Activated T-helper 1 cell treated with Interleukin-2 at 50 U/mL for 16 hours (primary cell): ENCODE measurements at regions not wholly inside any gene's neighbourhood (a gene's known extent, or its start where the extent isn't known, plus 50 kb on each side); places are given as distances from the start of the nearest gene placed in this dataset.

Experiments
- DNase-seq: peaks from one replicate; pipeline ENCODE4 v3.0.0-alpha.2; 2020; ENCODE audit warnings: low read depth

DNA sequence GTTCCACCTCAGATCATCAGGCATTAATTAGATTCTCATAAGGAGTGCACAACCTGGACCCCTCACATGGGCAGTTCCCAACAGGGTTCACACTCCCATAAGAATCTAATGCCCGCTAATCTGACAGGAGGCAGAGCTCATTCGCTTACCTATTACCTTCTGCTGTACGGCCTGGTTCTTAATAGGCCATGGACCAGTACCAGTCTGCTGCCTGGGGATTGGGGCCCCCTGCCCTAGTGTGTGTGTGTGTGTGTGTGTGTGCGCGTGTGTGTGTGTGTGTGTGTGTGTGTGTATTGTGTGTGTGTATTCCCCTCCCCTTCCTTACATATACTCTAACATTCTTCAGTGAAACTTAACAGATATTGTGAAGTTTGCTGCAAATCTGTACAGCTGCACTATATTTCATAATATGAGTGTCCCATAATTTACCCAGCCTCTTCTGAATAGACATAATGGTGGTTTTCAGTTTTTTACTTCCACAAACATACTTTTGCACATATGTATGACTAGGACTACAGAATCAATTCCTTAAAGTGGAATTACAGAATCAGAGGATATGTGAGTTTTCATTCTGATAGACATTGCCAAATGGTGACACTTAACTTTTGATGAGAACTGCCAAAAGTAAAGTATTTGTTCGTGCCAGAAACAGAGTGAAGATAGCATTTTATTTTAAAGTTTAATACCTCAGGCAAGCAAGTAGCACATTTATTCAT is 205.2 kb upstream of the EEA1 start:
- no peak for DNase-seq

DNA sequence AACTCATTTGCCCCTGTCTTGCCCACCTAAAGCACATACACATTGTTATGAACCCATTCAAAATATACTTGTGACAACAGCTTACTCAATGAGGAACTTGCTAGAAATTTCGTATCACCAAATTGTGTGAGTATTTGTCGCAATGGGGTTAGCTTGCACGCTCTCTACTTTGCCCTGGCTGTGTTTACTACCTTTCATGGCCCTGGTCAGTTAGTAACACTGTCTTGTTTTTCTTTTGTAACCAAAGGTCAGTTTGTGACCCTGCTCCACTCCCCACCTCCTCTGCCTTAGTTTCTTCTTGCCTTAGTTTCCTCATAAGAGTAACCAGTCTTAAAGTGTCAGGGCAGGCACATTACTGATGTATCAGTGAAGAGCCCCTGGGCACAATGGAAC is 205.8 kb upstream of the EEA1 start:
- DNase-seq = no peak

DNA sequence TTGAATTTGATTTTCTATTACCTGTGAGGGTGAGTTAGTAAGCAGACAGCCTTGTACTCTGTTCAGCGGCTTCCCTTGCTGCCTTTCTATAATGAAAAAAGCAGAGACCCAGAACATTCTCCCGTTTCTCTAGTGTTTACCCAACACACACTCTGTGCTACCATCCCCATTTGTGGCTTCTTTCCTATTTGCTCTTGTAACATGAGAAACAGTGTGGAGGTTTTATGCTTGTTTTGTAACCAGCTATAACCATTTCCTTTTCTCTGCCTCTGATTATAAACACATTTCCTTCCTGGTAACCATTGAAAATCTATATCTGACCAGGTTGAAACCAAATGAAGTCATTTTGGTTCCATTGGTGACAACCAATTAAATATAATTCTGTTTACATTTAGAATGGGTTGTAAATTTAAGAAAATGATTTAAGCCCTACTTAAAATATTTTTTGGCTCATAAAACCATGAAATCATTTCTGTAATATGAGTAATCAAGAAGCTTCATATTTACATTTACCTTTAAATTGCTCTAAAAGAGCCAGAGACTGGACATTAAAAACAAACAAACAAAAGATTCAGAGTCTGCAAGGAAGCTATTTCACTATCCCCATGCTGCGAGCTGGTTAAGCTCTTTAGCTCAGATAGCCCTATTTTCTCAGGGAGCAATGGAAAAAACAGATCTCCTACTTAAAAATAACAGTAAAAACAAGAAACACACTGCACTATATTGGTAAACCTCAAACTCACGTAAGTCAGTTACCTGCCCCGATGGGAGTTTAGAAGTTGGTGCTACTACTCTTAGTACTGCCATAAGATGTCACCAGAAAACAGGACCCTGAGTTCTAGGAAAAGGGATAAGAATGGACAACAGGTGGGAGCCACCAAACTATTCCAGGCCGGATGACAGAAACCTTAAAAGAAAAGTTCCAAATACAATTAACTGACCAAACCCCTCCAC is 206.5 kb upstream of the EEA1 start:
- no peak for DNase-seq

DNA sequence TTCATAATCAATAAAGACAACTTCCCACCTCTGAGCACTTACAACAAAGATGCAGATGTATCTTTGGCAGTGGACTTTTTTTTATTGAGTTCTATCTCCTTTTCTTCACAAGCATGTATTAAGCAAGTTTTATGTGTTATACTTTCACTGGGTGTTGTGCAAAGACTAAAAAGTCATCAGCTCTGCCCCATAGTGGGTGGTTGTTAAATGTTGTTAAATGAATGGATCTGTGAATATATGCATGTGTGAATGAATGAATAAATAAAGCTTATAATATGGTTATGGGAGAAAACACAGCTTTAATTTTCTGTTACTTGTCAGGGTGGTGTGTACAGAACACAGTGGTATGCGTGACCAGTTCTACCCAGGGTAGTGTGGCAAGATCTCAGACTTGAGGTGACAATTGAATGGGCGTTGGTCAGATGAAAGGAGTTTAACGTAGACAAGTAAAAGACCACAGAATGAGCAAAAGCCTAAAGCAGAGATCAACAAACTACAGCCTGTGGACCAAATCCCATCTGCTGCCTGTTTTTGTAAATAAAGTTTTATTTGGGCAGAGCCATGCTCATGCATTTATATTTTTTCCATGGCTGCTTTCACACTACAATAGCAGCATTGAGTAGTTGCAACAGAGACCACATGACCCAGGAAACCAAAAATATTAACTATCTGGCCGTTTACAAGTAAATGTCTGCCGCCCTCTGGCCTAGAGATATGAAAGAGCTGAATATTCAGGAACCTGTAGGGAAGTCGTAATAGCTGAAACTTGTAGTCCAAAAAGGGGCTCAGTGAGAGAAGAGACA is 207.4 kb upstream of the EEA1 start:
- DNase-seq = no peak

DNA sequence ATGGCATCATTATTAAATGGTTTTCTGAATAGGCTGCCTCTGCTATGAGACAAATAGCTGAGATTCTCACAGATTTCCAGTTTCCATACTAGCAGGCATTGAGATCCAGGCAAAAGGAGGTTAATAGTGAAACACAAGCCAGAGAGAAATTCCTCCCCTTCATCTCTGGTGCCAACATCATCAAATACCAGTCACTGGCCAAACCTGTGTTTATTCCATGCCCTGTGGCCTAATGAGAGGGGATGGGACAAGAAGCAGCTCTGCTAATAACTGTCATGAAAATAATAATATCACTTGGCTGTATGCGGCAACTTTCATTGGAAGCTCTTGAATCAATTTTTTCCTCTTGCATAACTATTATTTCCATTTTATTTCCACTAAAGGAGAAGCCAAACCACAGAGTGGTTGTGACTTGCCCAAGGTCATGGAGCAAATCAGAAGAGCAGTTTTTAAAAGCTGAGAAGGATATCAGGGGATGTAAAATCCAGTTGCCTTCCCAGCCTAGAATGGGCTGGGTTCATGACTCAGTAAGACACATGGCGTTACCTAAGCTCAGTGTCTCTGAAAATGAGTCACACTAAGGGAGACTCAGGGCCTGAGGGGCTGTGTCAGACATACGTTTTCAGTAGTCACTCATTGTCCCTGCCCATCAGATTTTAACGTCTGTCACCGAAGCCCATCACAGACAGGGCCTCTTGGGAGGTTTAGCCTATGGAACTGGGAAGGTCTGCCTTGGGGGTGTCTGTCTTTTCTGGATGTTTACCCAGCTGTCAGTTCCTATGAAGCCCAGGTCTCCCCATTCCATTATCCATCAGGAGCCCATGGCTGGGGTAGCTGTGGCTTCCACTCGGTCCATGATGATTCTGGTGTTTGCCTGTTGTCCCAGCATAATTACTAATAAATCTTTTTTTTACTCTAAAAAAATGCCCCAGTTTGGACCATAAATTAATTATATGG is 208.8 kb upstream of the EEA1 start:
- no peak for DNase-seq

DNA sequence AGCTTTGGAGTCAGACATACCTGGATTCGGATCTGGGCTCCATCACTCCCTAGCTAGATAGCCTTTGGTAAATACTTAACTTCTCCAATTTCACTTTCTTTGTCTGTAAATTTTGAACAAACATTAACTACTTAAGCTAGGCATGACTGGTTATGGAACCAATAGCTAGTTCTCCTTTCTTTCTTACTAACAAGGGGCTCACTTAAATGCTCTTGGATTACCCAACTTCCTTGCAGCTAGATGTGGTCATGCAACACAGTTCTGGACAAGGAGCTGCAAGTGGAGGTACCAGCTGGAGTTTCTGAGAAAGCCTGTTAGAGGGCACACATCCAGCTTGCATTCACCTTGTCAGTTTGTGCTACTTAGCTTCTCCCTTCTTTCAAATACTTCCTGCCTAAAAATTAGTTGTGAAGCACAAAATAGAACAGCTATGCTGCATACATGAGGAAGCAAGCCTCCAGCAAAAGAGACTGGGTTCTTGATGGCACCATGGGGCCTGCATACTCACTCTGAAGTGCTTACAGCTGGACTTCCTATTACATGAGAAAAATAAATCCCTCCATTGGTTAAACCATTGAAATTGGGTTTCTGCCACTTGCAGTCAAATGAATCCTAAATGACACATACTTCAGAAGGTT is 210.1 kb upstream of the EEA1 start:
- no peak for DNase-seq

DNA sequence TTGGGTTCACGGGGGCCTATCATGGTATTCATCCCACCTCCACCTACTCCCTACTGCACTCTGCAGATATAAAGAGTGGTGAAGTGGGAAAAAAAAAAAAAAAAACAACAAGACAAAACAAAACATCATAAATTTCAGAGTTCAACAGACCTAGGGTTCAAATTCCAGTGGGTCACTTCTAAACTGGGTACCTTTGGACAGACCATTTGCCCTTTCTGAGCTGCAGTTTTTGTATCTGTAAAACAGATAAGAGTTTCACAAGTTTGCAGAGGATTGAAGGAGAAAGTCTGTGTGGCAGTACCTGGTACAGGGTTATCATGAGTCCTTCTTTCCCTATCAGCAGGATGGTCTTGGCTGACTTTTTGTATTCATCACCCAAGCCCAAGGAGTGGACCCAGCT is 211.2 kb upstream of the EEA1 start:
- no peak for DNase-seq

DNA sequence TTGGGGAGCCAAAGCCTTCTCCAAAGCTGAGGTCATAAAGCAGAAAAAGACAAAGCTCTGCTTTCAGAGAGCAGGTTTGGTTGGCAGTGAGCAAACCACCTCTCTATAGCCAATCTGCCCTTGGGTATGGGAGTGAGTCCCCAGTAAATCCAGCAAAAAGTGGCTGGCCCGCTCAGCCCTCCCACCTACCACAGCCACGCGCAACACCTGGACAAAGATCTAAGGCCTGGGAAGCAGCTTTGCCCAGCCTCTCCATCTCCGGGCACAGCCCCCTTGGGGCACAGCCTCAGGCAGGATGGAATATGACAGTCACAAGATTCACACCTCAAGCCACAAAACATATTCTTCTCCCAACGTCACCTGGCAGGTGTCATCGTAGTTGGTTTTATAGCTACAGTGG is 211.7 kb upstream of the EEA1 start:
- DNase-seq = no peak

DNA sequence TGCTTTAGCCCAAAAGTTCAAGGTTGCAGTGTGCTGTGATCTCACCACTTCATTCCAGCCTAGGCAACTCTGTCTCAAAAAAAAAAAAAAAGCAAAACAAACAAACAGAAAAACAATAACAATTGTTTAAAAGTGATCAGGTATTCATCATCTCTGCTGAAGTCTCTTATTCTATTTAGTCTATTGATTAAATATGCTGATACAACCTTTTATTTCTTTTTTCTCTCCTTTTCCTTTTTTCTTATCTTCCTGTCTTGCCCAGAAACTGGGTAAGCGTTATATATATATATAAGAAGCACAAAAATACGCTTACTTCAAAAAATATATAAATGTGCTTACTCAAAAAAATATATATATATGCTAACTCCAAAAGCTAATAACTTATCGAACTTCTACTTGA is 213.8 kb upstream of the EEA1 start:
- DNase-seq = no peak

DNA sequence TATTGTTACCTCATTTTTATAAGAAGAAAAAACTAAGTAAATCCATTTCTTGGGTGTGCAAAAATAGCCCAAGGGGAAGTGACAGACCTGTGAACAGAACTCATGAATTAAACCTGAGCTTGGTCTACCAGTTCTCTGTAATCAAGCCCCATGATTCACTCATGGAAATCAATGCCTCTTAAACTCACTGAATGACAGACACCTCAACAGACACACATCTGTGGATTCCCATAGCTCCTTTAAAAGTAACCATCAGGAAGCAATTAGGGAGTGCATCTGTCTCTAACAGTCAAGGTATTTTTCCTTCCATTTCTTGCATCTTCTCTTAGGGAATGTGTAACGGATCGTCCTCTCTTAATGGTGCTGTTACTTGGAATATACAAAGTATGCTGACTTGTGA is 215.0 kb upstream of the EEA1 start:
- no peak for DNase-seq

DNA sequence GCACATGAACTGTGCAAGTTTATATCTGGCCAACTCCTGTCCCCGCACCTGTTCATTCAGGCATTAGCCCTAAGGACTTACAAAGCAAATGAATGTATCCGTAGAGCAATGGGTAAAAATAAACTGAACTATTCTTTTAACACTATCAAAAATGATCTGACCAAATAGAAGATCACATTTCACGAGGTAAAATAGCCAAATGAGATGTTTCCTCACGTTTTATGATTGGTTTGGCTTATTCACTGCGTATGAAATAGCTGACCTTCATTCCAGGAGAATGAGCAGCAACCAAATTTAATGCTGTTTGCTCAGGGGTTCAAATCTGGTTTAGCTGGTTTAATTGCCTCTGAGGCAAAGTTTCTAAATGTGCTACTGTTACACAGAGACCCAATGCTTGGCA is 216.0 kb upstream of the EEA1 start:
- DNase-seq = no peak

DNA sequence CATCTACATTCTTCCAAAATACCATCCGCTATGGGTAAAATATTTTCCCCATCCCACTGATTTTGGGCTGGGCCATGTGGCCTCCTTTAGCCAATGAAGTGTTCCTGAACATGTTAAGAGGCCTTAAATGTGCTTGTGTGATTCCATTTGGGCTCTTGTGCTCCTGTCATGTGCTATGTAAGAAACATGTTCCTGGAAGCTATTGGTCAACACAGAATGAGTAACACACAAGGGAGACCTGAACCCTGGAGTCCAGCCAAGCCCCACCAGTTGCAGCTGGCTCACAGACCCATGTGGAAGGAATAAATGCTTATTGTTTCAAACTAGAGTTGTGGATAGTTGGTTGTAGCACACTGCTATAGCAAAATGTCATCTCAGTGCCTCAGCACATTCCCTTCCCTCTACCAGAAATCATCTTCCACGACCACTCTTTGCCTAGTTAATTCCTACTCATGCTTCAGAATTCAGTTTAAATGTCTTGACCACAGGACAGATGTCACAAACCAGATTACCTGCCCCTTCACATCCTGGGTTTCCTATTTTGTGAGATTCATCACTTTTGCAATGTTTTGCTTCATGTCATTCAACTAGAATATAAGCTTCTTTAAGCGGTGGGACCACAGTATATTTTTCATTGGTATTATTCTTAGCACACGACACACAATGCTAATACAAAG is 217.3 kb upstream of the EEA1 start:
- no peak for DNase-seq

DNA sequence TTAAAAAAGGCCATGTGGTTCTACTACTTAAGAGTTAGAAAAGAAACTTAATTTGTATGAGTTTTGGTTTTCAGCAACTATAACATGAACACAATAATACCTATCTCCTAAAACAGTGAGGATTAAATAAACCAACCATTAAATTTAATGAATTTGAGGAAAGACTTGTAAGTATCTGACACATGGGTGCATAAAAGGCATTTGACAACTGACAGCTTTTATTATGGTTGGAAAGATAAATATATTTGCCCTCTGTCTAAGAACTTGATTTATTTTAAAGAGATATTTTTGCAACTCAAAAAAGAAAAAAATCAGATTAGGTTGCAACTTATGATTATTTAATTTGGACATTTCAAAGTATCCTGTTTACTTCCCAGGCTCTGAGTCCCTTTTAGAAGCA is 217.9 kb upstream of the EEA1 start:
- DNase-seq = no peak

DNA sequence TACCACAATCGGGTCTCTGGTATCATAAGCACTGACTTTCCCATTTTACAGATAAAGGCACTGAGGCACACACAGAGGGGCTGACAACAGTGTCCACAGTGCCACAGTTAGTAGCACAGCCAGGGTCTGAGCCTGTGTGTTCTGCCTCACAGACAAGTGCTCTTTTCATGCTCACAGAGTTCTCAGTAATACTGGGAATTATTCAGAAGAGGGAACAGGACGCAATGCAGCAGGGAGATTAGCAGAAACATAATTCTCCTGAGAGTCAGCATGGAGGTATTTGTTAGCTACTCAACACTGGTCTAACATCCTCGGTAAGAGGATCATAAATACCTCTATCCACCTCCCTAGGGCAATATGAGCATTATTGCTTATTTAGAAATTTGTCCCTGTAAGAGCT is 219.3 kb upstream of the EEA1 start:
- DNase-seq = no peak

DNA sequence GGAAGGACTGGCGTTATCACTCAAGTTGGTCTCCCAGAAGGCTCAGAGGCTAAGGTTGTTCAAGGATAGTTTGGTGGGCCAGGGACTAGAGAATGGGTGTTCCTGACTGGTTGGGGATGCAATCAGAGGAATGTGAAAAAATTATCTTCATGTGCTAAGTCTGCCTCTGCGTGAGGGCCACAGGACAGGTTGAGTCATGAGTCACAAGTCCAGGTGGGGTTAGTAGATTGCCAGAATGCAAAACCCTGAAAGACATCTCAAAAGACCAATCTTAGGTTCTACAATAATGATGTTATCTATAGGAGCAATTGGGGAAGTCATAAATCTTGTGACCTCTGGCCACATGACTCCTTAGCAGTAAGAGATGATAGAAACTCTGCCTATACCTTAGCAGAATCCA is 220.1 kb upstream of the EEA1 start:
- no peak for DNase-seq

DNA sequence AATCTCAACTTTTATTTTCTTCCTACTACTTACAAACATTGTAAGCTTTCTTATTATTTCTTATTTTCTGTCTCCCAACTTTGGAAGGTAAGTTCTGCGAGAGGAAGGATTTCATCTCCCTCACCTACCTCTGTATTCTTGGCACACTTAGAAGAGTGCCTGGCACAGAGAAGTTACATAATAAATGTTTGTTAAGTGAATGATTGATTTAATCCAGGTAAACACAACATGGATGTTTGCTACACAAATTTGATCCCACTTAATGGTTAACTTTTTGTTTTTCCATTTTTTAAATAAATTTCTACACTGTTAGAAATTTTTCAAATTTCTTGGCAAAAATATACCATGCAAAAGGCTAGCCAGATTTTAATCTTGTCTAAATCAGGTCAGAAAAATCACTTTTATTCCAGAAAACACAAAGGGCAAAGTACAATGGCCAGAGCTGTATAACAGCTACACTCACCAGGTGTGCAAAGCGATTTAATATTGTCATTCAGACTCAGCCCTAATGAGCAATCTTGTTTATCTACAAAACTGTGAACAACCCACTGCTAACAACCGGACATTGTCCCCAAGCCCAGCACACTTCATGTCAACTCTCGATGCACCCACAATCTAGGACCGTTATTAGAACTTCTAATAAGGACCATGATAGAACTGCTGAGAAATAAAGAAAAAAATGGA is 222.1 kb upstream of the EEA1 start:
- no peak for DNase-seq

DNA sequence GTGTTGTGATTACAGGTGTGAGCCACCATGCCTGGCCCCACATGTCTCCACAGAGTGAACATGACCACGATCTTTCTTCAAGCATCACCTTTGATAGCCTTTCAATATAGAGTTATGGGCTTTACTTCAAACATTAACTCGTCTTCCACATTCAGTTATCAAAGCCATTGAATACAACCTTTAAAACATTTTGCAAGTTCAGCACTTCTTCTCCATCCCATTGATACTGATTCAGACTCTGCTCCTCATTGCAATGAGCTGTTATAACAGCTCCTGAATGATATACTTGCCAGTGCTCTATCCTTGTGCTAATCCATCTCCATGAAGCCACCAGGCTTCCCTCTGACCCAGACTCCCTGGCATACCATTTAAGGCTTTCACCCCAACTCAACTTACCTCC is 223.5 kb upstream of the EEA1 start:
- no peak for DNase-seq

DNA sequence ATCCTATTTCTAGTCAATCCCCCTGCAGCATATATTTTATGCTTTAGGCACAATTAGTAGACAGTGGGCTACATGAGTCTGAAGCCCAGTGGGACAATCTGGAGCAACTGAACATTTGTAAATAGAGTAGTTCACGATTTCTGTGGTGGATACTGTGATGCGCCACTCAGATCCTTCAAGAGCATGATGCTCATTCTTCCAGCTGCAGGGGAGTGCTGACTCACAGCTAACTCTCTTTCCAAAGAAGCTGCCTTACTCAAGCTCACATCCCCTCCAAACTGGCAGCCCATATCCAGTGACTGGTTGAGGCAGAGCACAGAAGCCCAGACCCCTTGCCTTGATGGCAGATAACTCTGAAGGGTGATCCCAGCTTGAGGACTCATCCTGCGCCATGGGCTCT is 224.2 kb upstream of the EEA1 start:
- DNase-seq = no peak

DNA sequence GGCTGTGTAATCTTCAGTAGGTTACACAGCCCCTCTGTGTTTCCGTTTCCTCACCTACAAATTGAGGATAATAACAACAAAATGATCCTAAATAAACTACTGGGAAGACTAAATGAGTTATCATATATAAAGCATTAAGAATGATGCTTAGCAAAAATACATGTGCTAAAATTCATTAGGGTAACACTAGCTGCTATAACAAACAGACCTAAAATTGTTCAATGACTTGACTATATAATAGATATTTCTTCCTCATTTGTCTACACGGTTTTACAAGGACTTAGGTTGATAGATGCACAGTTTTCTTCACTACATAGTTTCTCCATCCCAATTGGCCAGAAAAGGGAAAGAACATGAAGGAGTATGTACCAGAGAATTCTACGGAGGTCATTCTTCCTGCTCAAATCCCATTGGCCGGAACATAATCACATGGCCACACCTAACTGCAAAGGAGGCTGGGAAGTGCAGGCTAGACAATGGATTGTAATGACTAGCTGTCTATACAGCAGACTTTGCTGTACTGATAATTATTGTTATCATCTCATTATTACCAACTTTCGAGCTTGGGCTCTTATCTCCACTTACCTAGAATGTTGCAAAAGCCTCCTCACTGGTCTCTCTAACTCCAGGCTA is 223.5 kb upstream of the NUDT4 start:
- no peak for DNase-seq
